ENCODE measurements at regions not wholly inside any gene's neighbourhood (a gene's known extent, or its start where the extent isn't known, plus 50 kb on each side); places are given as distances from the start of the nearest gene placed in this dataset.

DNA sequence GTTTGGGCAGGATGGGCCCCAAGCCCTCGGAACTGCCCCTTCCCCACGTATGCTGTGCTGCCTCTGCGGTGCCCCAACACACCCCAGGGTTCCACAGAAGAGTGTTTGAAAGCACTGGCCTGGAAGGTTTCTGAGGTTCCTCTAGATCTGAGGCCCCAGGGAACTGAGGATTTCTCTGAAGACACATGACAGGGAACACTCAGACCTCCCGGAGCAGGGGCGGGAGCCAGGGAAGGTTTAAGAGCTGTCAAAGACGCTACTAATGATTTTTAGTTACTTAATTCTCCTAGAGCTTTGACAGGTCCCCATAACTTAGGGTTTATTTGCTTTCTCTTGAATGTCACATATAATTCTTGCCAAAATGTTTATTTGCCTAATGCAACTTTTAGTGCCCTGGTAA, 212.3 kb upstream of the GRIK3 start:
- Histone ChIP-seq H3K9me3 (no peaks in the 10 kb centered on the region), H3K36me3 (no peaks in the 10 kb centered on the region), H3K27ac (no peak overlapping the region), H3K4me1 (no peaks in the 10 kb centered on the region), H3K27me3 (no peaks in the 10 kb centered on the region), H3K4me3 (no peak overlapping the region)
- TF ChIP-seq POLR2A (IDR thresholded peaks at IDR 0.05) (no peak), POLR2AphosphoS5 (IDR thresholded peaks at IDR 0.05; ENCODE audit: insufficient read depth in 1 of 2, low read depth in 1 of 2) (no peak)
- TF ChIP-seq, protein P1, sequence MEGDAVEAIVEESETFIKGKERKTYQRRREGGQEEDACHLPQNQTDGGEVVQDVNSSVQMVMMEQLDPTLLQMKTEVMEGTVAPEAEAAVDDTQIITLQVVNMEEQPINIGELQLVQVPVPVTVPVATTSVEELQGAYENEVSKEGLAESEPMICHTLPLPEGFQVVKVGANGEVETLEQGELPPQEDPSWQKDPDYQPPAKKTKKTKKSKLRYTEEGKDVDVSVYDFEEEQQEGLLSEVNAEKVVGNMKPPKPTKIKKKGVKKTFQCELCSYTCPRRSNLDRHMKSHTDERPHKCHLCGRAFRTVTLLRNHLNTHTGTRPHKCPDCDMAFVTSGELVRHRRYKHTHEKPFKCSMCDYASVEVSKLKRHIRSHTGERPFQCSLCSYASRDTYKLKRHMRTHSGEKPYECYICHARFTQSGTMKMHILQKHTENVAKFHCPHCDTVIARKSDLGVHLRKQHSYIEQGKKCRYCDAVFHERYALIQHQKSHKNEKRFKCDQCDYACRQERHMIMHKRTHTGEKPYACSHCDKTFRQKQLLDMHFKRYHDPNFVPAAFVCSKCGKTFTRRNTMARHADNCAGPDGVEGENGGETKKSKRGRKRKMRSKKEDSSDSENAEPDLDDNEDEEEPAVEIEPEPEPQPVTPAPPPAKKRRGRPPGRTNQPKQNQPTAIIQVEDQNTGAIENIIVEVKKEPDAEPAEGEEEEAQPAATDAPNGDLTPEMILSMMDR (IDR thresholded peaks at IDR 0.05) = no peak
- intact Hi-C loops (cut with DNase I) = no loop called here
- no peak for DNase-seq (ENCODE audit: extremely low spot score in 2 of 2)

DNA sequence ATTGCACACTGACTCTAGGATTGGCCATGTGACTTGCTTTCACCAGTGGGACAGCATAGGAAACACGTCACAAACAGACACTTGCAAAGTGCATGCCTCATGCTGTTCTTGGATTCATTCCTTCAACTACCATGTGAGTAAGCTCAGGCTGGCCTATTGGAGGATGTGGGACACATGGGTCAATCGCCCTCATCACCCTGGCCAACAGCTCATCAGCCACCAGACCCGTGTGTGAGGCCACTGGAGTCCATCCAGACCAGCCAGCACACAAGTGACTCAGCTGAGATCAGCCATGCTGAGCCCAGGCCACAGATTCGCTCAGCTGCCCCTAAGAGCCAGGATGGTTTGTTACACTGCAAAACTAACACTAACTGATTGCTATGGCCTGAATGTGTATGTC, 216.1 kb upstream of the GRIK3 start:
- no peaks in the 10 kb centered on the region for H3K27me3 ChIP-seq
- H3K36me3 ChIP-seq = no peaks in the 10 kb centered on the region
- no peak overlapping the region for H3K27ac ChIP-seq
- TF ChIP-seq, protein P1 (IDR thresholded peaks at IDR 0.05) = no peak
- TF ChIP-seq POLR2A (IDR thresholded peaks at IDR 0.05) (no peak), POLR2AphosphoS5 (IDR thresholded peaks at IDR 0.05; ENCODE audit: insufficient read depth in 1 of 2, low read depth in 1 of 2) (no peak)
- H3K4me1 ChIP-seq = no peaks in the 10 kb centered on the region
- no peak for DNase-seq (ENCODE audit: extremely low spot score in 2 of 2)
- H3K4me3 ChIP-seq = no peak overlapping the region
- H3K9me3 ChIP-seq = no peaks in the 10 kb centered on the region
- intact Hi-C loops (cut with DNase I) = no loop called here

DNA sequence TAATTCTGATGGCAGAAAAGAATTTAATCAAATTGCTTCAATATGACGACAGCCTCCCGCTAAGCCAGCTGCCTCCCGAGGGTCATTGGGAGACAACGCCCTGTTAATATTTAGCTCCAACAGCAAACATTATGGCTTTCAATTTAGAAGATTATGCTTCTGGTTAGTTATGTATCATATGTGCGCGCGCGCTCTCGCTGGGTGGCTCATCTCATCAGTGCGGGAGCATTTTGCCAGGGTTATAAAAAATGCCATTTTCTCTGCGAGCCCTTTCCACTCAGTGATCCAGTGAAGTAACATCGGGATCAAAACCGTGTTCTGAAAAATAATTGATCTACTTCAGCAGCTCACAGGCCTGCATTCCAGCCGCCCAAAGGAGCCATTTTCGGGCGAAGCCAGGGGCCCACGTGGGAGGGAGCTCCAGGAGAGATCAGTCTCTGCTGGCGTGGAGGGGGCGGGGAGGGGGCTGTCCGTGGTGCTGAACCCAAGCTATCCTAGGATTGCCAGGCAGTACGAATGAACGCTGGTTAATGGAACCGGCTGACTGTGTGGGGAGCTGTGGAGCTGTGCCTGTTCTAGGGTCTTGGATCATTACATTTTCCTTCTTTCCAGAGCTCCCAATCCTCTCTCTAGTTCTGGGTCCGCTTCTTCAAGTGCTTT, 219.1 kb upstream of the ZC3H12A start:
- H3K27ac ChIP-seq = no peak overlapping the region
- TF ChIP-seq, protein P1 (IDR thresholded peaks at IDR 0.05) = no peak
- TF ChIP-seq POLR2AphosphoS5 (IDR thresholded peaks at IDR 0.05; ENCODE audit: insufficient read depth in 1 of 2, low read depth in 1 of 2) (no peak), POLR2A (IDR thresholded peaks at IDR 0.05) (no peak)
- no peak overlapping the region for H3K4me3 ChIP-seq
- no peaks in the 10 kb centered on the region for H3K36me3 ChIP-seq
- intact Hi-C loops (cut with DNase I) = no loop called here
- no peaks in the 10 kb centered on the region for H3K4me1 ChIP-seq
- no peaks in the 10 kb centered on the region for H3K9me3 ChIP-seq
- no peak for DNase-seq (ENCODE audit: extremely low spot score in 2 of 2)
- no peaks in the 10 kb centered on the region for H3K27me3 ChIP-seq

DNA sequence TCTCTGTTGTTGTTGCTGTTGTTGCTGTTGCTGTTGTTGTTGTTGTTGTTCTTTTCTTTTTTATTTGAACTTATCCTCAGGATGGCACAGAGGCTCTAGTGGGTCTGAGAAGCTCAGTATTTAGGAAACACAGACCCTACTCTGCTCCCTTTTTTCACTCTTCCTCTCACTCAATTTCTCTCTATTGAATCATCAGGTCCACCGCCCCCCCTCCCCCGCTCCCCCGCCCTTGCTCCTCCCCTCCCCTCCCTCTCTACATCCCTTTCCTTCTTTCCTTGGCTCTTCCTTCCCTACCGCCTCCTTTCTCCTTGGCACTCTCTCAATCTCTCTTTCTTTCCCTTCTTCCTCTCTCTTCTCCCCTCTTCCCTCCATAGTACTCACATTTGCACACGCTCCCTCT, 218.5 kb upstream of the ZC3H12A start:
- Histone ChIP-seq H3K27me3 (no peaks in the 10 kb centered on the region), H3K9me3 (no peaks in the 10 kb centered on the region), H3K36me3 (no peaks in the 10 kb centered on the region), H3K4me3 (no peak overlapping the region), H3K4me1 (no peaks in the 10 kb centered on the region), H3K27ac (no peak overlapping the region)
- intact Hi-C loops (cut with DNase I) = no loop called here
- no peak for DNase-seq (ENCODE audit: extremely low spot score in 2 of 2)
- TF ChIP-seq POLR2A (IDR thresholded peaks at IDR 0.05) (no peak), POLR2AphosphoS5 (IDR thresholded peaks at IDR 0.05; ENCODE audit: insufficient read depth in 1 of 2, low read depth in 1 of 2) (no peak)
- TF ChIP-seq, protein P1 (IDR thresholded peaks at IDR 0.05) = no peak

DNA sequence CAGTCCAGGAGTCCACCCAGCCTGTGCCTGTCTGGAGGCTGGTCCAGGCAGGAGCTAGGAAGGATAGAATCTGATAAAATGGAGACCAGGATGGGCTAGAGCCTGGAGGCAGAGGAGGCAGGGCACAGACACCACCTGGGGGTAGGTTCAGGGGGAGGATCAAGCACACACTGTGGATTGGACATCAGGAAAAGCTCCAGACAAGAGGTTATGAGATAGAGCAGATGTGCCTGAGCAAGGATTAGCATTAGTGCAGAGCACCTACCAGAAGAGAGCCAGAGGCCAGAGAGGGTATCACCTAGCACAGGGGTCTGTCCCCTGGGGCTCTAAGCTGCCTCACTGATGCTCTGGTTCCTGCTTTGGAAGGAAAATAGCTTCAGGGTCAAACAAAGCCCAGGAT, 216.7 kb upstream of the ZC3H12A start:
- Histone ChIP-seq H3K27me3 (no peaks in the 10 kb centered on the region), H3K9me3 (no peaks in the 10 kb centered on the region), H3K27ac (no peak overlapping the region), H3K4me3 (no peak overlapping the region), H3K4me1 (no peaks in the 10 kb centered on the region), H3K36me3 (no peaks in the 10 kb centered on the region)
- DNase-seq (ENCODE audit: extremely low spot score in 2 of 2) = no peak
- TF ChIP-seq POLR2A (IDR thresholded peaks at IDR 0.05) (no peak), POLR2AphosphoS5 (IDR thresholded peaks at IDR 0.05; ENCODE audit: insufficient read depth in 1 of 2, low read depth in 1 of 2) (no peak)
- TF ChIP-seq, protein P1 (IDR thresholded peaks at IDR 0.05) = no peak
- intact Hi-C loops (cut with DNase I) = no loop called here
